Heart left ventricle (tissue), 16 donors: ENCODE measurements at regions not wholly inside any gene's neighbourhood (a gene's known extent, or its start where the extent isn't known, plus 50 kb on each side); places are given as distances from the start of the nearest gene placed in this dataset.
"Not testable (repeated sequence)": the region's sequence is repeated elsewhere in the genome, so short reads cannot be mapped to it uniquely, and the experiment has no call there.

Experiments used
- ATAC-seq, 4 donors: fragments of 200-7000 bp; cut with Tn5 transposase; one replicate each; pipeline ENCODE4 v1.9.1; 2020 to 2022; ENCODE audit warnings: moderate library complexity in 4 of 4, mild to moderate bottlenecking in 3 of 4, moderate number of reproducible peaks in 1 of 4
- DNase-seq, 5 donors: peaks; one replicate each; pipeline ENCODE4 v3.0.0-alpha.2; 2020
- H3K27ac ChIP-seq, 12 donors: fragments of 200-600 bp; sonication (generic) in 4 of 12; one replicate each; pipeline versions ENCODE4 v1.5.0 to v1.8.0; 2016 to 2022; ENCODE audit warnings: mild to moderate bottlenecking in 2 of 12
- H3K27me3 ChIP-seq, 9 donors: fragments of 200-600 bp; sonication (generic) in 2 of 9; one replicate each; pipeline versions ENCODE4 v1.5.1 to v1.8.0; 2016 to 2022; ENCODE audit warnings: mild to moderate bottlenecking in 3 of 9
- H3K36me3 ChIP-seq, 9 donors: fragments of 200-600 bp; sonication (generic) in 2 of 9; one replicate each; pipeline versions ENCODE4 v1.5.0 to v1.8.0; 2018 to 2022; ENCODE audit warnings: mild to moderate bottlenecking in 2 of 9
- H3K4me1 ChIP-seq, 12 donors: fragments of 200-600 bp; sonication (generic) in 4 of 12; one replicate each; pipeline versions ENCODE4 v1.5.0 to v1.8.0; 2016 to 2022; ENCODE audit warnings: mild to moderate bottlenecking in 3 of 12
- H3K4me3 ChIP-seq, 12 donors: fragments of 200-600 bp; sonication (generic) in 4 of 12; one replicate each; pipeline versions ENCODE4 v1.5.0 to v1.8.0; 2017 to 2022; ENCODE audit warnings: mild to moderate bottlenecking in 9 of 12, moderate library complexity in 4 of 12
- H3K9me3 ChIP-seq, 12 donors: fragments of 200-600 bp; sonication (generic) in 4 of 12; one replicate each; pipeline versions ENCODE4 v1.5.0 to v1.8.0; 2016 to 2022; ENCODE audit warnings: mild to moderate bottlenecking in 1 of 12
- CTCF ChIP-seq, 12 donors: fragments of 200-600 bp; sonication (generic) in 4 of 12; IDR thresholded peaks; one replicate each; pipeline versions ENCODE4 v1.5.0 to v1.8.0; 2018 to 2022; ENCODE audit warnings: antibody characterized with exemption in 12 of 12, mild to moderate bottlenecking in 5 of 12
- POLR2A ChIP-seq, 2 donors: fragments of 450-650 bp; IDR thresholded peaks; one replicate each; pipeline ENCODE4 v1.6.1; 2017; ENCODE audit warnings: antibody characterized with exemption in 2 of 2, mild to moderate bottlenecking in 2 of 2, moderate library complexity in 2 of 2
- WGBS, 4 donors: extraction: QIAGEN DNeasy Blood & Tissue Kit in 2 of 4; methylation state at CpG; one replicate each; pipeline versions ENCODE4 v1.1.5 to v1.1.7; 2013 to 2018; 5-methylcytosine and 5-hydroxymethylcytosine counted together
- intact Hi-C, 10 donors: fragments of 100-400 bp; cut with DNase I; formaldehyde crosslinking; loops; one replicate each; pipeline versions ENCODE4 v1.11.1 to v1.14.2; 2022
- donor health status: ischemic (EF 13 %, LVEDD 7.1; RV severe dilation, severe dysfunction).
- donor health status: healthy with polysubstance abuse.
- donor health status: DM: no; HTN: yes; CAD: no.
- donor health status: DM: no; HTN: no; CAD: no.
- donor health status: ischemic (EF 25% LVEDD 6.9; RV normal size, moderate dysfunction).
- donor health status: ischemic (EF 25% LVEDD 5.7; RV mildly dilated, moderate dysfunction).
- donor health status: healthy.
- donor health status: DM: yes; HTN: yes; CAD: no.
- donor health status: ischemic (EF 35%, LVEDD 5.7; RV mildly dilated, moderate dysfunction).
- donor health status: nonischemic (EF 11% LVEDD 7.7; RV severe dilation, severe dysfunction).
- donor health status: DM: yes; HTN: yes; CAD: no.
- donor health status: PGD.
- donor health status: ischemic (EF 29% LVEDD 5.4; RV normal size, mild dysfunction).
- donor health status: nonischemic (EF 23%, LVEDD 6.1; RV moderate dilation, normal function).

GRCh38 chr7:104275900-104276299 lies 52.5 kb upstream of the LHFPL3 start:
- intact Hi-C loops: loop anchor here in 2 of 10 donors (5.0 to 10.0 kb wide), 2 partner anchors 561 to 569 kb away; no protein-coding TSS in a partner anchor
- Histone ChIP-seq H3K4me1 (no peaks in the 10 kb centered on the region), H3K27me3 (no peaks in the 10 kb centered on the region), H3K36me3 (no peaks in the 10 kb centered on the region), H3K4me3 (no peak overlapping the region), H3K9me3 (peaks cover 0 to 8% (median 0%) of the 10 kb centered on the region in 12 donors), H3K27ac (no peak overlapping the region)
- ATAC-seq (no peak), DNase-seq (no peak)
- WGBS, 4 donors: 44 to 77% (median 58%) methylated on average over 3 of the region's 3 CpGs
- no peak for TF ChIP-seq CTCF (IDR thresholded peaks at IDR 0.05)
- TF ChIP-seq POLR2A (IDR thresholded peaks at IDR 0.05): no peak

- not testable (repeated sequence) for H3K27ac ChIP-seq, ATAC-seq, H3K36me3 ChIP-seq, H3K4me3 ChIP-seq, H3K9me3 ChIP-seq, H3K4me1 ChIP-seq, DNase-seq, H3K27me3 ChIP-seq
- intact Hi-C loops: loop anchor here in 2 of 10 donors (5.0 to 10.0 kb wide), 2 partner anchors 561 to 568 kb away; no protein-coding TSS in a partner anchor
- 87 to 93% (median 91%) methylated on average over 10 to 11 of the region's 11 CpGs for WGBS, 4 donors
Measured at GRCh38 chr7:104276730-104277129, 51.7 kb upstream of the LHFPL3 start.
